NCI-H1436 (cell line): ENCODE measurements at regions not wholly inside any gene's neighbourhood (a gene's known extent, or its start where the extent isn't known, plus 50 kb on each side); places are given as distances from the start of the nearest gene placed in this dataset.
"Not testable (repeated sequence)": the region's sequence is repeated elsewhere in the genome, so short reads cannot be mapped to it uniquely, and the experiment has no call there.

Source experiments
- DNase-seq: peaks from one replicate; lab custom pipeline; 2025; lab: John Stamatoyannopoulos, UW

GRCh38 chr3:23706111-23706510 is 99.6 kb upstream of the UBE2E1 start:
- DNase-seq, result no peak

GRCh38 chr3:23709987-23710386 is 95.8 kb upstream of the UBE2E1 start:
- DNase-seq, result no peak

GRCh38 chr3:23710555-23710954 is 95.2 kb upstream of the UBE2E1 start:
- DNase-seq, result no peak

GRCh38 chr3:23711916-23712494 is 93.8 kb upstream of the UBE2E1 start:
- no peak for DNase-seq

- DNase-seq, result no peak
Measured at GRCh38 chr3:23712656-23713559, 92.8 kb upstream of the UBE2E1 start.

- DNase-seq, result no peak
Measured at GRCh38 chr3:23713641-23714040, 92.1 kb upstream of the UBE2E1 start.

GRCh38 chr3:23720059-23720458 is 85.7 kb upstream of the UBE2E1 start:
- no peak for DNase-seq

- DNase-seq, result no peak
Measured at GRCh38 chr3:23720885-23721284, 84.9 kb upstream of the UBE2E1 start.

- no peak for DNase-seq
Measured at GRCh38 chr3:23723141-23723540, 82.6 kb upstream of the UBE2E1 start.

- DNase-seq, result no peak
Measured at GRCh38 chr3:23723930-23724329, 81.8 kb upstream of the UBE2E1 start.

- no peak for DNase-seq
Measured at GRCh38 chr3:23726811-23727548, 78.8 kb upstream of the UBE2E1 start.

- no peak for DNase-seq
Measured at GRCh38 chr3:23728601-23729117, 77.1 kb upstream of the UBE2E1 start.

- DNase-seq, result not testable (repeated sequence)
Measured at GRCh38 chr3:23729362-23729761, 76.4 kb upstream of the UBE2E1 start.

- DNase-seq, result no peak
Measured at GRCh38 chr3:23734481-23734880, 71.3 kb upstream of the UBE2E1 start.

GRCh38 chr3:23735062-23735461 is 70.7 kb upstream of the UBE2E1 start:
- no peak for DNase-seq

GRCh38 chr3:23735535-23736326 is 70.0 kb upstream of the UBE2E1 start:
- peak; percentile 8 for DNase-seq

GRCh38 chr3:23738944-23739343 is 66.8 kb upstream of the UBE2E1 start:
- DNase-seq, result no peak

GRCh38 chr3:23739536-23739935 is 66.2 kb upstream of the UBE2E1 start:
- DNase-seq, result no peak

GRCh38 chr3:23740517-23740965 is 65.2 kb upstream of the UBE2E1 start:
- DNase-seq, result no peak

- DNase-seq, result peak; percentile 6
Measured at GRCh38 chr3:23741036-23741706, 64.6 kb upstream of the UBE2E1 start.

- DNase-seq, result no peak
Measured at GRCh38 chr3:23743141-23743784, 62.5 kb upstream of the UBE2E1 start.
